ENCODE measurements at regions not wholly inside any gene's neighbourhood (a gene's known extent, or its start where the extent isn't known, plus 50 kb on each side); places are given as distances from the start of the nearest gene placed in this dataset.

GRCh38 chr3:72530426-72530825 lies 317.8 kb downstream of the SHQ1 start:
- no peaks in the 10 kb centered on the region for H4K20me1 ChIP-seq (ENCODE audit: insufficient read depth, low read length)

GRCh38 chr3:72529081-72529480 lies 319.2 kb downstream of the SHQ1 start:
- Histone ChIP-seq H2AFZ (ENCODE audit: low read length) (no peak overlapping the region), H3K36me3 (replicated peaks; ENCODE audit: insufficient read depth, low read length) (no peaks in the 10 kb centered on the region), H3K9ac (ENCODE audit: low read length) (no peak overlapping the region), H3K4me3 (ENCODE audit: low read length) (no peak overlapping the region), H3K79me2 (ENCODE audit: low read length) (no peaks in the 10 kb centered on the region), H4K20me1 (ENCODE audit: insufficient read depth, low read length) (no peaks in the 10 kb centered on the region), H3K27ac (ENCODE audit: low read length) (no peak overlapping the region), H3K4me2 (ENCODE audit: low read depth, low read length) (no peak overlapping the region), H3K9me3 (replicated peaks; ENCODE audit: insufficient read depth, low read length) (no peaks in the 10 kb centered on the region), H3K27me3 (replicated peaks; ENCODE audit: insufficient read depth, low read length) (no peaks in the 10 kb centered on the region), H3F3A (ENCODE audit: insufficient read depth, low read length) (no peaks in the 10 kb centered on the region), H3K9me2 (replicated peaks; ENCODE audit: insufficient read depth, low read length) (no peaks in the 10 kb centered on the region), H3K4me1 (ENCODE audit: low read length) (no peaks in the 10 kb centered on the region)
- DNase-seq, result no peak
- TF ChIP-seq CTCF (IDR thresholded peaks at IDR 0.05; ENCODE audit: low read length) (no peak), EZH2phosphoT487 (IDR thresholded peaks at IDR 0.05; ENCODE audit: low read length) (no peak), EZH2 (optimal IDR thresholded peaks at IDR 0.05; ENCODE audit: low read depth, low read length) (no peak)

More at GRCh38 chr3:72530426-72530825, 317.8 kb downstream of the SHQ1 start:
- H3K27ac ChIP-seq (ENCODE audit: low read length), result no peak overlapping the region
- H3K4me2 ChIP-seq (ENCODE audit: low read depth, low read length), result no peak overlapping the region
- no peak overlapping the region for H3K9ac ChIP-seq (ENCODE audit: low read length)
- no peaks in the 10 kb centered on the region for H3K9me3 ChIP-seq (replicated peaks; ENCODE audit: insufficient read depth, low read length)
- TF ChIP-seq CTCF (IDR thresholded peaks at IDR 0.05; ENCODE audit: low read length) (no peak), EZH2 (optimal IDR thresholded peaks at IDR 0.05; ENCODE audit: low read depth, low read length) (no peak), EZH2phosphoT487 (IDR thresholded peaks at IDR 0.05; ENCODE audit: low read length) (no peak)
- H3F3A ChIP-seq (ENCODE audit: insufficient read depth, low read length), result no peaks in the 10 kb centered on the region
- no peak overlapping the region for H3K4me3 ChIP-seq (ENCODE audit: low read length)
- no peaks in the 10 kb centered on the region for H3K79me2 ChIP-seq (ENCODE audit: low read length)
- H2AFZ ChIP-seq (ENCODE audit: low read length), result no peak overlapping the region
- DNase-seq, result no peak
- H3K36me3 ChIP-seq (replicated peaks; ENCODE audit: insufficient read depth, low read length), result no peaks in the 10 kb centered on the region
- H3K4me1 ChIP-seq (ENCODE audit: low read length), result no peaks in the 10 kb centered on the region
- no peaks in the 10 kb centered on the region for H3K27me3 ChIP-seq (replicated peaks; ENCODE audit: insufficient read depth, low read length)
- H3K9me2 ChIP-seq (replicated peaks; ENCODE audit: insufficient read depth, low read length), result no peaks in the 10 kb centered on the region

GRCh38 chr3:72523429-72524151 lies 324.7 kb downstream of the SHQ1 start:
- Histone ChIP-seq H3K36me3 (replicated peaks; ENCODE audit: insufficient read depth, low read length) (no peaks in the 10 kb centered on the region), H3K27me3 (replicated peaks; ENCODE audit: insufficient read depth, low read length) (no peaks in the 10 kb centered on the region), H4K20me1 (ENCODE audit: insufficient read depth, low read length) (no peaks in the 10 kb centered on the region), H3K9me2 (replicated peaks; ENCODE audit: insufficient read depth, low read length) (no peaks in the 10 kb centered on the region), H3K4me1 (ENCODE audit: low read length) (no peaks in the 10 kb centered on the region), H3K4me2 (ENCODE audit: low read depth, low read length) (no peak overlapping the region), H3K9ac (ENCODE audit: low read length) (no peak overlapping the region), H3K27ac (ENCODE audit: low read length) (no peak overlapping the region), H3K79me2 (ENCODE audit: low read length) (no peaks in the 10 kb centered on the region), H2AFZ (ENCODE audit: low read length) (no peak overlapping the region), H3K9me3 (replicated peaks; ENCODE audit: insufficient read depth, low read length) (no peaks in the 10 kb centered on the region), H3F3A (ENCODE audit: insufficient read depth, low read length) (no peaks in the 10 kb centered on the region), H3K4me3 (ENCODE audit: low read length) (no peak overlapping the region)
- TF ChIP-seq EZH2 (optimal IDR thresholded peaks at IDR 0.05; ENCODE audit: low read depth, low read length) (no peak), EZH2phosphoT487 (IDR thresholded peaks at IDR 0.05; ENCODE audit: low read length) (no peak), CTCF (IDR thresholded peaks at IDR 0.05; ENCODE audit: low read length) (no peak)
- no peak for DNase-seq
